CD8-positive, alpha-beta memory T cell (primary cell): ENCODE measurements at regions not wholly inside any gene's neighbourhood (a gene's known extent, or its start where the extent isn't known, plus 50 kb on each side); places are given as distances from the start of the nearest gene placed in this dataset.
A peak's percentile ranks its signal among the peaks of the same experiment; 100 is the strongest.

ENCODE experiments used
- CTCF ChIA-PET: fragments of 350-600 bp; sonication (Branson Sonifier 250); formaldehyde crosslinking; loops from one replicate; lab custom pipeline; 2021; ENCODE audit warnings: antibody characterized with exemption; lab: Charles Lee
- POLR2A ChIA-PET: fragments of 350-600 bp; sonication (Branson Sonifier 250); formaldehyde crosslinking; loops from one replicate; lab custom pipeline; 2021; ENCODE audit warnings: antibody characterized with exemption; lab: Charles Lee
- DNase-seq, 5 donors: peaks; one replicate each; pipeline versions ENCODE4 v3.0.0 to v3.0.0-alpha.2; 2020 to 2022; ENCODE audit warnings: mixed read lengths in 1 of 5
- H3K27ac ChIP-seq: one replicate; pipeline ENCODE4 v1.7.0; 2013; ENCODE audit warnings: low read depth, mild to moderate bottlenecking, low read length, moderate library complexity
- H3K27me3 ChIP-seq: 2 replicates; pipeline ENCODE4 v1.7.0; 2013; ENCODE audit warnings: low read length, mild to moderate bottlenecking; ENCODE audit not compliant: insufficient read depth, poor library complexity, severe bottlenecking
- H3K36me3 ChIP-seq: 2 replicates; pipeline ENCODE4 v1.7.0; 2013; ENCODE audit warnings: mild to moderate bottlenecking, low read length, moderate library complexity; ENCODE audit not compliant: insufficient read depth
- H3K4me1 ChIP-seq: 2 replicates; pipeline ENCODE4 v1.7.0; 2013; ENCODE audit warnings: mild to moderate bottlenecking, low read length, moderate library complexity; ENCODE audit not compliant: insufficient read depth
- H3K4me3 ChIP-seq: 2 replicates; pipeline ENCODE4 v1.7.0; 2013; ENCODE audit warnings: mild to moderate bottlenecking, low read length
- H3K9me3 ChIP-seq: 2 replicates; pipeline ENCODE4 v1.7.0; 2013; ENCODE audit warnings: mild to moderate bottlenecking, low read length
- H3K27ac Mint-ChIP-seq, 8 donors: one replicate each; pipeline ENCODE4 v1.8.0; 2020 to 2021; ENCODE audit warnings: mixed read lengths in 8 of 8, mild to moderate bottlenecking in 6 of 8, inconsistent platforms in 3 of 8, moderate library complexity in 3 of 8
- H3K27me3 Mint-ChIP-seq, 2 donors: one replicate each; pipeline ENCODE4 v1.8.0; 2020 to 2021; ENCODE audit warnings: mixed read lengths in 2 of 2, mild to moderate bottlenecking in 1 of 2, moderate library complexity in 1 of 2
- H3K36me3 Mint-ChIP-seq, 3 donors: one replicate each; pipeline ENCODE4 v1.8.0; 2020 to 2021; ENCODE audit warnings: mixed read lengths in 3 of 3, inconsistent platforms in 1 of 3, mild to moderate bottlenecking in 1 of 3
- H3K4me1 Mint-ChIP-seq, 3 donors: one replicate each; pipeline ENCODE4 v1.8.0; 2020 to 2021; ENCODE audit warnings: mixed read lengths in 3 of 3, inconsistent platforms in 1 of 3, mild to moderate bottlenecking in 1 of 3
- H3K4me3 Mint-ChIP-seq, 7 donors: one replicate each; pipeline ENCODE4 v1.8.0; 2020 to 2021; ENCODE audit warnings: mixed read lengths in 7 of 7, mild to moderate bottlenecking in 6 of 7, moderate library complexity in 4 of 7, inconsistent platforms in 2 of 7
- H3K9me3 Mint-ChIP-seq, 5 donors: one replicate each; pipeline ENCODE4 v1.8.0; 2020 to 2022; ENCODE audit warnings: mixed read lengths in 5 of 5, mild to moderate bottlenecking in 3 of 5, moderate library complexity in 2 of 5, inconsistent platforms in 1 of 5

DNA sequence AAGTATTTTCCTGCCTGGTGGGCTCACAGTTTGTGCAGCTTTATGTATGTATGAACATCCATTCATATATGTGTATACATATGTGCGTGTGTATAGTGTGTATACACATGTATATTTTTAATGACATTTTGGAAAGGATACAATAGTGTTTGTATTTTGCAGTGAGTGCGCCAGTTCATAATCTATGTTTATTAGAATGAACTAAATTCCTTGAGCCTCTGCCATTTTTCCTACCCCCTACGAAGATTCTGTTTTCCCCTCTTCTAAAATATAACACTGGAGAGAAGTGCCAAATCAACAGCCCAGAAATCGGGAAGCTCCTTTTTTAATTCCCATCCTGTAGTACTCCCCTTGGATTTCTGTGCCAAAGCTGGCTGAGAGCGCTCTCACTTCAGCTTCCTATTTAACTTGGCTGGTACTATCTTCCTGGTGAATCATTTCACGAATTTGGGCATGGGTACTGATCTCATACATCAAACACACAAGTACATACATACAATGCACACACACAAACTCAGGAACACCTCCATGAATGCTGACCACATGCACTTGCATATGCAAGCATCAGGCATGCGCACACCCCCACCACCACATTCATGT lies 578.4 kb upstream of the WWC1 start:
- H3K4me1 ChIP-seq, result no peaks in the 10 kb centered on the region
- Mint-ChIP-seq H3K27me3 (no peaks in the 10 kb centered on the region), H3K36me3 (no peaks in the 10 kb centered on the region), H3K4me3 (no peak overlapping the region), H3K4me1 (no peaks in the 10 kb centered on the region), H3K27ac (no peak overlapping the region), H3K9me3 (no peaks in the 10 kb centered on the region)
- no peaks in the 10 kb centered on the region for H3K27me3 ChIP-seq
- no peak overlapping the region for H3K27ac ChIP-seq
- no peaks in the 10 kb centered on the region for H3K9me3 ChIP-seq
- DNase-seq, result no peak
- ChIA-PET CTCF (no interaction called here), POLR2A (no interaction called here)
- no peak overlapping the region for H3K4me3 ChIP-seq
- no peaks in the 10 kb centered on the region for H3K36me3 ChIP-seq

DNA sequence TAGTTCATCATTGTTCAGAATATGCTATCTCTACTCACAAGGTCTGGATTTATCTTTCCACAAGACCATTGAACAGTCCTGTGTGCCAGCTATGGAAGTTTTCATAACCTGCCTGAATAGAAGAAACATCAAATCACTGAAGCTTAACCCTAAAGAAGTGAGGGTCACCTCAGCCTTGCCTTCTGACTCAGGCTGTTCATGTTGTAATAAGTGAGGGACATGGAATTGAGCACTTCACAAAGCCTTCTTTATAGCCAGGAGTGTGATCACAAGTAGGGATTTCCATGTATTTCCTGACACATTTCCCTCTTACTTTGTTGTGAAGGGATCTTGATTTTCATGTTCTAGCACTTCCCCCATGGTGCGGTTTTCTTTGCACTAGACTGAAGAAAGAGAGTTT lies 577.5 kb upstream of the WWC1 start:
- no peak overlapping the region for H3K4me3 Mint-ChIP-seq
- H3K27ac ChIP-seq, result no peak overlapping the region
- no peaks in the 10 kb centered on the region for H3K4me1 ChIP-seq

DNA sequence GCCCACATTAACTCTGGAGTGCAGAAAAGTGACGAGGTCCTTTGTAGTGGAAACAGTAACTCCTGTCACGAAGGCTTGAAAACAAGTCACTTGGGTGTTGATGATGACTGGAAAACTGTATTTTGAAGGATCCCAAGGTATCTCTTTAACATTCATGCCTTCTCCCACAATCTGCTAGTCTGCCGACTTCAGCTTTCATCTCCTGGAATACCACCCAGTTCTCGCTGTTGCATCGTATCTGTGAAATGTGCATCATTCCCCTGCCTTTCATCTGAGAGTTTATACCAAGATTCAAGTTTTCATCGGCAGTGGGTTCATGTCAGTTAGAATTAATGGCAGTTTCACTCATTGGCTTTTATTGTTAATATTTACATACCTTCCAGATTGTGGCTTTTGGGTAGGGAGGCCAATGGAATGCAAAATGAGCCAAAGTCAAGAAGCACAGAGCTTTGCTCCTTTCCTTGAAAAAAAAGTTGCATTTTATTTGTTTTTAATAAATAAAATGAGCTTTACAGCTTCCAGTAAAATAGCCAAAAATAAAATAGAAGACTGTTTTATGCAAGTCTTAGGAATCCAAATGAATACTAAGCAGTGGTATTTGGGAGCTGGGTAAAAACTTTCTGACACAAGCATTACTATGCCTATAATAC lies 575.2 kb upstream of the WWC1 start:
- Mint-ChIP-seq H3K4me1 (no peaks in the 10 kb centered on the region), H3K36me3 (no peaks in the 10 kb centered on the region), H3K27me3 (no peaks in the 10 kb centered on the region), H3K27ac (no peak overlapping the region), H3K4me3 (no peak overlapping the region), H3K9me3 (peaks cover 0 to 2% (median 0%) of the 10 kb centered on the region in 5 donors)
- no peak overlapping the region for H3K27ac ChIP-seq
- no peaks in the 10 kb centered on the region for H3K4me1 ChIP-seq
- no peaks in the 10 kb centered on the region for H3K27me3 ChIP-seq
- POLR2A ChIA-PET, result no interaction called here
- H3K9me3 ChIP-seq, result no peaks in the 10 kb centered on the region
- H3K36me3 ChIP-seq, result no peaks in the 10 kb centered on the region
- CTCF ChIA-PET, result no interaction called here
- no peak for DNase-seq
- H3K4me3 ChIP-seq, result no peak overlapping the region

More for the DNA sequence above, 577.5 kb upstream of the WWC1 start:
- Histone ChIP-seq H3K4me3 (no peak overlapping the region), H3K27me3 (no peaks in the 10 kb centered on the region), H3K9me3 (no peaks in the 10 kb centered on the region), H3K36me3 (no peaks in the 10 kb centered on the region)
- no peak for DNase-seq
- ChIA-PET CTCF (no interaction called here), POLR2A (no interaction called here)
- H3K36me3 Mint-ChIP-seq, result no peaks in the 10 kb centered on the region
- no peaks in the 10 kb centered on the region for H3K4me1 Mint-ChIP-seq
- no peaks in the 10 kb centered on the region for H3K9me3 Mint-ChIP-seq
- H3K27ac Mint-ChIP-seq, result no peak overlapping the region
- no peaks in the 10 kb centered on the region for H3K27me3 Mint-ChIP-seq

DNA sequence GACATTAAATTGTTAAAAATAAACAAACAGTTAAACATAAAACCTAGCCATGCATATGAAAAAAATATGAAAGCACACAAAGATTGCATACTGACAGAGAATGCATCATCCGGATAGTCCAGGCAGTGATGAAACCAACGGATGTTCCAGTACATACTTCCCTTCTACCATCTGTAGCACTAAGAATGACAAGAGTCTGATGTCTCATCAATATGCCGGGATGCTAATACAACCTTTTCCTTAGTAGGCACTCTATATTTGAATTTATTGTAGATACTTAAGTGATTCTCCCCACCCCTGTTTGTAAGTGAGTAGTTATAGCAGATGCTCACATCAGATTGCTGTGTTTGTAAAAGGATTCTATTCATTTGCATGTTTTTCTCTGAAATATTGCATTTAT lies 571.2 kb upstream of the WWC1 start:
- Histone ChIP-seq H3K9me3 (no peaks in the 10 kb centered on the region), H3K27ac (no peak overlapping the region), H3K4me1 (no peaks in the 10 kb centered on the region), H3K4me3 (no peak overlapping the region), H3K36me3 (no peaks in the 10 kb centered on the region), H3K27me3 (no peaks in the 10 kb centered on the region)
- DNase-seq, result no peak
- CTCF ChIA-PET, result no interaction called here
- POLR2A ChIA-PET, result no interaction called here
- Mint-ChIP-seq H3K4me1 (peaks cover 5 to 7% (median 5%) of the 10 kb centered on the region in 3 donors), H3K9me3 (peaks cover 0 to 2% (median 0%) of the 10 kb centered on the region in 5 donors), H3K27me3 (no peaks in the 10 kb centered on the region), H3K4me3 (no peak overlapping the region), H3K36me3 (no peaks in the 10 kb centered on the region), H3K27ac (no peak overlapping the region)

DNA sequence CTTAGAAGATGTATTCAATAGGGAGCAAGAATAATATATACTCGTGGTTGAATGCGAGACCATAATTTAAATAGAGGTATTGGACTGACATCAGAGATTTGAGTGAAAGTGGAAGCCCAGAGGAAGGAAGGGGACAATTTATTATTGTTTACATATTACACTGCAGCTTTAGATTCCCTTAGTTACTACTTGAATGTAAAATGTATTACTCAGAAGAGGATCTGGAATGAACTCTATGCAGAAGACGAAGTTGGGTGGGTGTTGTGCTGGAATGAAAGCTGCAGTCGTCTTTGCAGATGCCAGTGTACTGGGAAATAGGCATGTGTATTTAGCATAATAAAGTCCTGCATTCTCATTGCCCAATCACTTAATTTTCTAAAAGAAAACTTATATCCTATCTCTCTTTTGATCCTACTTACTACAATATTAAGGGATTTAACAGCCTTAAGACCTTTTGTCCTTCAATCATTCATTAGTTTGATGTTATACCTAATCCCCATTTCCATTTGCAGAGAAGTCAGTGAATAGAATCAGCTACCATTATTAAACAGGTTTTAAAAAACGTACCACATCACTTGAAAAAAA lies 570.7 kb upstream of the WWC1 start:
- H3K9me3 ChIP-seq, result no peaks in the 10 kb centered on the region
- no peak overlapping the region for H3K27ac ChIP-seq
- Mint-ChIP-seq H3K4me3 (no peak overlapping the region), H3K36me3 (no peaks in the 10 kb centered on the region), H3K27me3 (no peaks in the 10 kb centered on the region), H3K9me3 (peaks cover 0 to 2% (median 0%) of the 10 kb centered on the region in 5 donors), H3K27ac (no peak overlapping the region), H3K4me1 (peaks cover 5 to 7% (median 5%) of the 10 kb centered on the region in 3 donors)
- DNase-seq, result no peak
- ChIA-PET POLR2A (no interaction called here), CTCF (no interaction called here)
- no peaks in the 10 kb centered on the region for H3K4me1 ChIP-seq
- no peaks in the 10 kb centered on the region for H3K27me3 ChIP-seq
- H3K4me3 ChIP-seq, result no peak overlapping the region
- no peaks in the 10 kb centered on the region for H3K36me3 ChIP-seq

DNA sequence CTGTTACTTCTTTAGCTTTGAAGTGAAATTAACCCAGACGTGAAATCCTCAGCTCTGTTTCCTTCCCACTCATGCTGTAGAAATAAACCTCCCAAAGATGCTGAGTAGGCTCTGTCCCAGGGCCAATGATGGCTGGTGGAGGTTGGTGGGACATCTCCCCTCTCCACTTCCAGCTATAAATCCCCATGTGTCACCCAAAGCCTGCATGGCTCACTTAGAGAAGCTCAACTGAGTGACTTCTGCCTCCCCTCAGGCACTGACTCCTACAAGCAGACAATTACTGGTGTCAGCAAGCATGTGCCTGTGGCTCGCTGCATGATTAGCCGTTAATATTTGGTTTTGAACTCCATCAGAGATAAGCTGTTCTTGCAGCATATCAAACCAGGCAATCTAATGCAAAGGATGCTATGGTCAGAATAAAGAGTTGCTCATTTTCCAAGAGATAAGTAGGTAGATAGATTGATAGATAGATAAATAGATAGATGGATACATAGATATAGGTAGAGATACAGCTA lies 569.5 kb upstream of the WWC1 start:
- H3K27me3 Mint-ChIP-seq, result no peaks in the 10 kb centered on the region
- no peak overlapping the region for H3K4me3 ChIP-seq
- no peak for DNase-seq
- H3K27me3 ChIP-seq, result no peaks in the 10 kb centered on the region
- H3K9me3 ChIP-seq, result no peaks in the 10 kb centered on the region
- no peaks in the 10 kb centered on the region for H3K36me3 ChIP-seq
- H3K4me3 Mint-ChIP-seq, result no peak overlapping the region
- H3K9me3 Mint-ChIP-seq, result peaks cover 0 to 2% (median 0%) of the 10 kb centered on the region in 5 donors
- ChIA-PET POLR2A (no interaction called here), CTCF (interaction anchor here (2.2 kb wide), 1 partner anchor 498 kb away, joined by 8 read pairs; no protein-coding TSS in a partner anchor)
- no peak overlapping the region for H3K27ac ChIP-seq
- no peak overlapping the region for H3K27ac Mint-ChIP-seq
- H3K4me1 Mint-ChIP-seq, result peaks cover 5 to 7% (median 5%) of the 10 kb centered on the region in 3 donors
- H3K36me3 Mint-ChIP-seq, result no peaks in the 10 kb centered on the region
- H3K4me1 ChIP-seq, result no peaks in the 10 kb centered on the region

DNA sequence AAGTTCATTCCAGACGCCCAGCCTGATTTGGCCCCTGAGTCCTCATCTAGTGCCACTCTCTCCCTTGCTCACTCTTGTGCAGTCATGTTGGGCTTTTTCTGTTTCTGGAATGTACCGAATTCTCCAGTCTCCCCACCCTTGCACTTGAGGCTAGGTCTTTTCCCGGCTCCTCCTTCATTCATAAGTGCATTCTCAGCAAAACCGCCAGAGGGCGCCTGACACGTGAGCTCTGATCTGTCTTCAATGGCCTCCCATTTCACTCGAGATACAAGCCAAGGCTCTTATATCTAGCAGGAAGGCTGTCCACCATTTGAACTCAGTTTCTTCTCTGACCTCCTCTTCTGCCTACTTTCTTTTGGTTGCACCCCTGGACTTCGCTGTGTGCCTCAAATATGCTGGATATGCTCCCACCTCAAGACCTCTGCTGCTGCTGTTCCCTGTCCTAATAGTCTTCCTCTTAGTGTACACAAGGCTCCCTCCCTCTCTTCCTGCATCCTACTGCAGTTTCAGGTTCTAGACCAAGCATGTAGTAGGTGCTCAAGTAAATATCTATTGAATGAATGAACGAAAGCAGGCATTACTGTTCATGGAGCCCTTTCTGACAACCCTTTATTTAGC lies 568.1 kb upstream of the WWC1 start:
- H3K36me3 Mint-ChIP-seq, result no peaks in the 10 kb centered on the region
- no peaks in the 10 kb centered on the region for H3K9me3 ChIP-seq
- no peaks in the 10 kb centered on the region for H3K27me3 Mint-ChIP-seq
- peak overlapping the region in 1 of 8 donors; percentile 65 for H3K27ac Mint-ChIP-seq
- H3K4me1 Mint-ChIP-seq, result peaks cover 5 to 7% (median 5%) of the 10 kb centered on the region in 3 donors
- POLR2A ChIA-PET, result interaction anchor here (0.6 kb wide), 1 partner anchor 32 kb away, joined by 3 read pairs; no protein-coding TSS in a partner anchor
- CTCF ChIA-PET, result interaction anchor here (1.4 to 2.2 kb wide), 2 partner anchors 10 to 496 kb away, joined by 3 to 8 read pairs; no protein-coding TSS in a partner anchor
- H3K27ac ChIP-seq, result no peak overlapping the region
- no peaks in the 10 kb centered on the region for H3K36me3 ChIP-seq
- H3K27me3 ChIP-seq, result no peaks in the 10 kb centered on the region
- DNase-seq, result peak; percentile 8 to 55 (median 32)
- no peak overlapping the region for H3K4me3 Mint-ChIP-seq
- H3K4me3 ChIP-seq, result no peak overlapping the region
- H3K9me3 Mint-ChIP-seq, result peaks cover 0 to 2% (median 0%) of the 10 kb centered on the region in 5 donors
- no peaks in the 10 kb centered on the region for H3K4me1 ChIP-seq

DNA sequence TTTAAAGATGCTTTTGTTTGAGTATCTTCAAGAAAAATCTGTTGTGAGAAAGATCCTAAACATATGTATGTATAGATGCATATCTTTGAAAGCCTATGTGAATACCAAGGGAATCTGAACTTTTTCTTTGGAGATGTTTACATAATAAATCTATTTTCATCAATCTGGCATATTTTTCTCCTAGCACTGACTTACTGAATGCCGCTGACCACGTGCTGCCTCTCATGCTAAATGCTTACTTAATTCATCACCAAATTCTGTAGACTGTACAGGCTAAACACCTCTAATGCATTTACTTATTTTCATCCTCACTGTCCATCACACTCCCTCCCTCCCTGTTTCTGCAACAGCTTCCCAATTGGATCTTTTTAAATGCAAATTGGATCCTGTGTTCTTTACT lies 566.2 kb upstream of the WWC1 start:
- Mint-ChIP-seq H3K27me3 (no peaks in the 10 kb centered on the region), H3K36me3 (no peaks in the 10 kb centered on the region), H3K27ac (no peak overlapping the region), H3K4me3 (no peak overlapping the region), H3K4me1 (peaks cover 5 to 7% (median 5%) of the 10 kb centered on the region in 3 donors), H3K9me3 (peaks cover 0 to 2% (median 0%) of the 10 kb centered on the region in 5 donors)
- Histone ChIP-seq H3K27ac (no peak overlapping the region), H3K36me3 (no peaks in the 10 kb centered on the region), H3K27me3 (no peaks in the 10 kb centered on the region), H3K4me1 (no peaks in the 10 kb centered on the region), H3K9me3 (no peaks in the 10 kb centered on the region), H3K4me3 (no peak overlapping the region)
- no peak for DNase-seq
- ChIA-PET POLR2A (no interaction called here), CTCF (no interaction called here)
